Cardiac fibroblast (primary cell): ENCODE measurements at regions not wholly inside any gene's neighbourhood (a gene's known extent, or its start where the extent isn't known, plus 50 kb on each side); places are given as distances from the start of the nearest gene placed in this dataset.

Experiments
- DNase-seq, 2 donors: peaks; one replicate each; pipeline versions ENCODE4 v3.0.0 to v3.0.0-alpha.2; 2010; ENCODE audit warnings: low read depth in 2 of 2
- H3K4me3 ChIP-seq, 2 donors: replicated peaks in 1 of 2; 1 replicate in 1 of 2; 2 replicates in 1 of 2; pipeline ENCODE4 v1.5.1; 2011; ENCODE audit warnings: low read depth in 2 of 2, low read length in 2 of 2, mild to moderate bottlenecking in 2 of 2, moderate library complexity in 1 of 2
- TF ChIP-seq, protein P1 (sequence below): IDR thresholded peaks from one replicate; pipeline ENCODE4 v1.5.1; 2011; ENCODE audit warnings: low read depth, mild to moderate bottlenecking, low read length, inconsistent platforms

DNA sequence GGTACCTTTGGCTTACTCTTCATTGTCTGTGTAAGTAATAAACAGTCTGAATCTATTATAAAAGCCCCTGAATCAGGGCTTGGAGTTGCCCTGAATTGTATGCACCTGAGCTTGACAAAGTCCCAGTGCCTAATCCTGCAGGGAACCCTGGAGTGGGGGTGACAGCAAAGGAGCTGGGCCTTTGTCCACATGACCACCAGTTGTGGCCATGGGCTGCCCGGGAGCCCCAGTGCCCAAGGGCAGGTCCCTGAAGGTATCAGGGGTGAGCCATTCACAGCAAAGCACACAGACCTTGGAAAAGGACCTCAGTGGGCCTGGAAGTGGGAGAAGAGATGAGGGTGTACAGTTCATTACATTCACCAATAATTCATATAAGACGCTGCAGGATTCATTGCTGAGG, 94.2 kb downstream of the BANF2 start:
- no peak overlapping the region for H3K4me3 ChIP-seq
- DNase-seq: no peak
- TF ChIP-seq, protein P1, sequence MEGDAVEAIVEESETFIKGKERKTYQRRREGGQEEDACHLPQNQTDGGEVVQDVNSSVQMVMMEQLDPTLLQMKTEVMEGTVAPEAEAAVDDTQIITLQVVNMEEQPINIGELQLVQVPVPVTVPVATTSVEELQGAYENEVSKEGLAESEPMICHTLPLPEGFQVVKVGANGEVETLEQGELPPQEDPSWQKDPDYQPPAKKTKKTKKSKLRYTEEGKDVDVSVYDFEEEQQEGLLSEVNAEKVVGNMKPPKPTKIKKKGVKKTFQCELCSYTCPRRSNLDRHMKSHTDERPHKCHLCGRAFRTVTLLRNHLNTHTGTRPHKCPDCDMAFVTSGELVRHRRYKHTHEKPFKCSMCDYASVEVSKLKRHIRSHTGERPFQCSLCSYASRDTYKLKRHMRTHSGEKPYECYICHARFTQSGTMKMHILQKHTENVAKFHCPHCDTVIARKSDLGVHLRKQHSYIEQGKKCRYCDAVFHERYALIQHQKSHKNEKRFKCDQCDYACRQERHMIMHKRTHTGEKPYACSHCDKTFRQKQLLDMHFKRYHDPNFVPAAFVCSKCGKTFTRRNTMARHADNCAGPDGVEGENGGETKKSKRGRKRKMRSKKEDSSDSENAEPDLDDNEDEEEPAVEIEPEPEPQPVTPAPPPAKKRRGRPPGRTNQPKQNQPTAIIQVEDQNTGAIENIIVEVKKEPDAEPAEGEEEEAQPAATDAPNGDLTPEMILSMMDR: no peak

DNA sequence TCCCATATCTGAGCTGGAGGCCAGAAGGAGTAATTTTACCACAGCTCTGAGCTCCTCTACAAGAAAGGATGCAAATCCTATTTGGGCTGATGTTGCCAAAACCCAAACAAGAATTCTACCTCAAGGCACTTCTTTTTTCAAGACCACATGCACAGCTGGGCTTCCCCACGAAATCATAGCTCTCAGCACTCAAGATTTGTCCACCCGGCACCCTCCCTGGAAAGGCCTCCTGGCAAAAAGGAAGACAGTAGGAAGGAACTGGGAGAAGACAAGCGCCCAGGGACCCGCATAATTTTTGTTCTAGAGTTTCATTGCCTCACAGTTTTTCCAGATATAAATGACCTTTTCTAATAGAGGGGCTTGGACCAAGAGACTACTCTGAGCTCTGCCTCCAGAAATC, 90.5 kb downstream of the BANF2 start:
- TF ChIP-seq, protein P1: no peak
- DNase-seq: no peak
- H3K4me3 ChIP-seq: no peak overlapping the region

DNA sequence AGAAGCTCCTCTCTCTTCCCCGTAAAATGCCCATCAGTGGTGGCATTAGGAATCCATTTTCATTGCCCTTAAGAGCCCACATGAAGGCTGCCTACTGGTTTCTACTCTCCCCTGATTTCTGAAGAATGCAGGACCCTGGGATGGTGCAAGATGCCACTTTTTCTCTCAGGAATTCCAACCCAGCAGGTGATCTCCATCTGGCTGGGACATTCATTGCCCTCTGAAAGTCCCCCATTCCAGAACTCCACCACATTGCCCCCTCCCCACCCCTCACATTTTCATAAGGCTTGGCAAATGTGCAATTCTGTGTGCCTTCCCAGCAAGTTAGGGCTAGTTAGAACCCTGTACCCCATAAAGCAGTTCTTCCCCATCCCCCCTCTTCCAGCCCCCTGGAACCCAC, 88.0 kb downstream of the BANF2 start:
- no peak overlapping the region for H3K4me3 ChIP-seq
- no peak for DNase-seq
- TF ChIP-seq, protein P1: no peak

DNA sequence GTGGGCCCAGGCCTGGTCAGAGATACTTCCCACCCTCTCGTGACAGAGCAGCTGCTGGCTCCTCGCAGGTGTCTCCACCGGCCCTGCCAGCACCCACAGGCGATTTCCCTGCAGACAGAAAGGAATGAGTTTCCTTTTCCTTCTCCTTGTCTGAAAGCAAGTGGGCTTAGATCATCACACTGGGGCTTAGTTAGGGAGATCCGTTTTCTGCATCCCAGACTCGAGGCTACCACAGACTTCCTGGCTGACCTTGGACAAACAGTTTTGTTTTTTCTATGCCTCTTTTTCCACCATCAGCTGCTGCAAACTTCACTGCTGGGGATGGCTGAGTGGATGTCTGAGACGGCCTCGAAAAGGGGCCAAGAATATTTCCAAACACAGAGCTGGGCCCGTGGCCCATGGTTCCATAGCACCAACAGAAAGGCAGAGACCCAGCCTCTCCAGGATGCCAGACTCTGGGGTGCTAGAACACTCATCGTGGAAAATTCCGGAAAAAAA, 86.5 kb downstream of the BANF2 start:
- peak; percentile 33 to 38 for DNase-seq
- H3K4me3 ChIP-seq: no peak overlapping the region
- TF ChIP-seq, protein P1: no peak
